Ovary (tissue), 3 donors: ENCODE measurements at regions not wholly inside any gene's neighbourhood (a gene's known extent, or its start where the extent isn't known, plus 50 kb on each side); places are given as distances from the start of the nearest gene placed in this dataset.

Source experiments
- CTCF ChIP-seq, 3 donors: fragments of 450-650 bp in 2 of 3; fragments of 200-600 bp in 1 of 3; IDR thresholded peaks; one replicate each; pipeline versions ENCODE4 v1.5.1 to v1.8.0; 2016 to 2022; ENCODE audit warnings: antibody characterized with exemption in 3 of 3, mild to moderate bottlenecking in 1 of 3
- POLR2A ChIP-seq: fragments of 450-650 bp; IDR thresholded peaks from one replicate; pipeline ENCODE4 v1.6.1; 2017; ENCODE audit warnings: antibody characterized with exemption, mild to moderate bottlenecking, moderate library complexity
- donor health status: DM: no; HTN: no; CAD: no.

- TF ChIP-seq CTCF (IDR thresholded peaks at IDR 0.05) (no peak), POLR2A (no peak)
These were observed 64.0 kb upstream of the NR2F2 start for GRCh38 chr15:96266456-96266855.
